ENCODE measurements at regions not wholly inside any gene's neighbourhood (a gene's known extent, or its start where the extent isn't known, plus 50 kb on each side); places are given as distances from the start of the nearest gene placed in this dataset.

GRCh38 chr1:64337475-64337874, 132.5 kb upstream of the CACHD1 start:
- Histone ChIP-seq H3K27me3 (ENCODE audit: insufficient read depth, low read length) (no peaks in the 10 kb centered on the region), H3K9me2 (ENCODE audit: insufficient read depth) (no peaks in the 10 kb centered on the region; the same call in 1 of the 2 replicates), H3K9me3 (ENCODE audit: control insufficient read depth in 1 of 2, insufficient read depth in 1 of 2, low read depth in 1 of 2, low read length in 2 of 2) (no peaks in the 10 kb centered on the region), H3K9ac (ENCODE audit: low read length) (no peak overlapping the region), H3K27ac (ENCODE audit: low read depth, low read length) (no peak overlapping the region), H3K4me3 (replicated peaks in 1 of 2; ENCODE audit: low read depth in 1 of 2, low read length in 2 of 2) (no peak overlapping the region), H3K4me1 (ENCODE audit: control insufficient read depth in 1 of 2, insufficient read depth in 2 of 2, low read length in 2 of 2) (peaks cover 0 to 2% of the 10 kb centered on the region in 2 experiments; a peak in 3 of 4 replicates), H3K4me2 (ENCODE audit: low read length) (no peak overlapping the region), H4K20me1 (ENCODE audit: insufficient read depth) (no peaks in the 10 kb centered on the region), H3K36me3 (ENCODE audit: control insufficient read depth in 1 of 2, insufficient read depth in 2 of 2, low read length in 2 of 2) (no peaks in the 10 kb centered on the region), H3K79me2 (ENCODE audit: insufficient read depth, low read length) (no peaks in the 10 kb centered on the region), H2AFZ (ENCODE audit: low read depth, low read length, poor library complexity, severe bottlenecking) (no peak overlapping the region)
- intact Hi-C loops (cut with micrococcal nuclease) = no loop called here
- BruUV-seq (replicated peaks) = no TSS peak
- DNase-seq (ENCODE audit: low read depth, low spot score) (no peak), ATAC-seq (no peak)
- ChIA-PET RAD21 (ENCODE audit: low non-redundant PET in 1 of 2, low total read pairs in 2 of 2, uncharacterized antibody in 2 of 2, unreplicated experiment in 2 of 2) (no interaction called here), POLR2A (no interaction called here), CTCF (no interaction called here)
- TF ChIP-seq ATF3 (IDR thresholded peaks at IDR 0.05) (no peak), CBX3 (IDR thresholded peaks at IDR 0.05; ENCODE audit: low read depth) (no peak), SP1 (IDR thresholded peaks at IDR 0.05; ENCODE audit: low read depth) (no peak), ZFX (IDR thresholded peaks at IDR 0.05) (no peak), EGR1 (IDR thresholded peaks at IDR 0.05; ENCODE audit: low read depth) (no peak), CEBPB (IDR thresholded peaks at IDR 0.05; ENCODE audit: low read depth) (no peak), POLR2AphosphoS5 (IDR thresholded peaks at IDR 0.05; ENCODE audit: low read depth, low read length) (no peak), JUND (IDR thresholded peaks at IDR 0.05) (no peak)
- TF ChIP-seq, protein P1, sequence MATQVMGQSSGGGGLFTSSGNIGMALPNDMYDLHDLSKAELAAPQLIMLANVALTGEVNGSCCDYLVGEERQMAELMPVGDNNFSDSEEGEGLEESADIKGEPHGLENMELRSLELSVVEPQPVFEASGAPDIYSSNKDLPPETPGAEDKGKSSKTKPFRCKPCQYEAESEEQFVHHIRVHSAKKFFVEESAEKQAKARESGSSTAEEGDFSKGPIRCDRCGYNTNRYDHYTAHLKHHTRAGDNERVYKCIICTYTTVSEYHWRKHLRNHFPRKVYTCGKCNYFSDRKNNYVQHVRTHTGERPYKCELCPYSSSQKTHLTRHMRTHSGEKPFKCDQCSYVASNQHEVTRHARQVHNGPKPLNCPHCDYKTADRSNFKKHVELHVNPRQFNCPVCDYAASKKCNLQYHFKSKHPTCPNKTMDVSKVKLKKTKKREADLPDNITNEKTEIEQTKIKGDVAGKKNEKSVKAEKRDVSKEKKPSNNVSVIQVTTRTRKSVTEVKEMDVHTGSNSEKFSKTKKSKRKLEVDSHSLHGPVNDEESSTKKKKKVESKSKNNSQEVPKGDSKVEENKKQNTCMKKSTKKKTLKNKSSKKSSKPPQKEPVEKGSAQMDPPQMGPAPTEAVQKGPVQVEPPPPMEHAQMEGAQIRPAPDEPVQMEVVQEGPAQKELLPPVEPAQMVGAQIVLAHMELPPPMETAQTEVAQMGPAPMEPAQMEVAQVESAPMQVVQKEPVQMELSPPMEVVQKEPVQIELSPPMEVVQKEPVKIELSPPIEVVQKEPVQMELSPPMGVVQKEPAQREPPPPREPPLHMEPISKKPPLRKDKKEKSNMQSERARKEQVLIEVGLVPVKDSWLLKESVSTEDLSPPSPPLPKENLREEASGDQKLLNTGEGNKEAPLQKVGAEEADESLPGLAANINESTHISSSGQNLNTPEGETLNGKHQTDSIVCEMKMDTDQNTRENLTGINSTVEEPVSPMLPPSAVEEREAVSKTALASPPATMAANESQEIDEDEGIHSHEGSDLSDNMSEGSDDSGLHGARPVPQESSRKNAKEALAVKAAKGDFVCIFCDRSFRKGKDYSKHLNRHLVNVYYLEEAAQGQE (IDR thresholded peaks at IDR 0.05; ENCODE audit: low read depth) = no peak
